ENCODE measurements at regions not wholly inside any gene's neighbourhood (a gene's known extent, or its start where the extent isn't known, plus 50 kb on each side); places are given as distances from the start of the nearest gene placed in this dataset.
A peak's percentile ranks its signal among the peaks of the same experiment; 100 is the strongest.

DNA sequence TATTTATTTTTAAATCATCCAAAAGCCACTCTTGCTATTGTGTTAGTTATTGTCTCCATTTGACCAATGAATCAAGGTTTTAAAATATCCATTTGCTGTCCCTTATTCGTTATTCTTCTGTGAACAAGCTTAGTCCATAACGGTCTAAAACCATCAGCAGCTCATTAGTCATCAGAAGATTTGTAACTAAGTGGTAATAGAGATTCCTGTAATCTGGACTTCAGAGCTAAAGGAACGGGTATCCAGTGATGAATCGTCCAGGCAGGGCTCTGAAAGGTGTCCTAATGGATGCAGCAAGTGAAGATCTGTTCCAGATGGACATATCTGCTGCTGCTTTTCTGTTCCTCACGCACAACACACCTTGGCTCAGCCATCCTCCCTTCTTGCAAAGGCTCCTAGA, 362.7 kb upstream of the CFAP20DC start:
- Histone ChIP-seq H3K27ac (ENCODE audit: low read length) (no peak overlapping the region), H3K27me3 (replicated peaks in 1 of 2; ENCODE audit: control insufficient read depth in 2 of 2, extremely low read depth in 1 of 2, insufficient read depth in 2 of 2, low read length in 1 of 2) (no peaks in the 10 kb centered on the region), H3K4me3 (ENCODE audit: control insufficient read depth in 1 of 2, extremely low read depth in 1 of 2, low read length in 1 of 2) (no peak overlapping the region), H3K4me1 (ENCODE audit: control insufficient read depth in 1 of 2, extremely low read depth in 1 of 2, insufficient read depth in 2 of 2, low read length in 2 of 2) (no peaks in the 10 kb centered on the region), H3K36me3 (ENCODE audit: control insufficient read depth in 2 of 2, extremely low read depth in 1 of 2, insufficient read depth in 1 of 2, low read length in 1 of 2) (no peaks in the 10 kb centered on the region), H3K9me3 (no peaks in the 10 kb centered on the region)
- Mint-ChIP-seq H3K4me1 (peaks cover 10 to 25% (median 15%) of the 10 kb centered on the region in 3 donors), H3K36me3 (no peaks in the 10 kb centered on the region), H3K4me3 (no peak overlapping the region), H3K27ac (no peak overlapping the region), H3K27me3 (no peaks in the 10 kb centered on the region), H3K9me3 (peaks cover 0 to 5% (median 0%) of the 10 kb centered on the region in 3 donors)
- DNase-seq (no peak), ATAC-seq (replicated peaks in 1 of 4) (no peak)
- WGBS (ENCODE audit: insufficient coverage), result 100% methylated on average over 1 of the region's 5 CpGs
- ChIA-PET CTCF (interaction anchor here (0.5 to 0.8 kb wide), 2 partner anchors 12 to 444 kb away, joined by 3 read pairs; no protein-coding TSS in a partner anchor), POLR2A (no interaction called here)

DNA sequence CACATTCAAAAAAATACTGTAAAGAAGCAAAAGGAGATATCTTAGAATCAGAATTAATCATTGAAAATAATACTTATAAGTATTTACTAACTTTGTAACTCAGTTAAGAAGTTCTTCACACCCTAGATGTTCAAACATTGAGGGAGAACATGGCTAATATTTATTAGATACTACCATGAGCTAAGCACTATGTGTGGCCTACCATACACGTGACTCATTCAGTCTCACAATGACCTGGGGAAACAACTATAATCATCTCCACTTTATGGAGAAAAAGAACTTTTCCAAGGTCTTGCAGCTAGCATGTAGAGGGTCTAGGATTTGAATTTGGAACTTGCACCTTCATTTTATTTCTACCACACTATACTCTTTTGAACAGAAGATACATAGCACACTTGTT, 361.9 kb upstream of the CFAP20DC start:
- CTCF ChIA-PET, result no interaction called here
- H3K4me1 ChIP-seq (ENCODE audit: control insufficient read depth in 1 of 2, extremely low read depth in 1 of 2, insufficient read depth in 2 of 2, low read length in 2 of 2), result no peaks in the 10 kb centered on the region
- Mint-ChIP-seq H3K27ac (no peak overlapping the region), H3K9me3 (peaks cover 0 to 5% (median 0%) of the 10 kb centered on the region in 3 donors), H3K4me3 (no peak overlapping the region), H3K36me3 (no peaks in the 10 kb centered on the region), H3K27me3 (no peaks in the 10 kb centered on the region), H3K4me1 (peaks cover 19 to 33% (median 23%) of the 10 kb centered on the region in 3 donors)
- no peaks in the 10 kb centered on the region for H3K27me3 ChIP-seq (replicated peaks in 1 of 2; ENCODE audit: control insufficient read depth in 2 of 2, extremely low read depth in 1 of 2, insufficient read depth in 2 of 2, low read length in 1 of 2)
- no peak overlapping the region for H3K4me3 ChIP-seq (ENCODE audit: control insufficient read depth in 1 of 2, extremely low read depth in 1 of 2, low read length in 1 of 2)
- no peaks in the 10 kb centered on the region for H3K36me3 ChIP-seq (ENCODE audit: control insufficient read depth in 2 of 2, extremely low read depth in 1 of 2, insufficient read depth in 1 of 2, low read length in 1 of 2)
- H3K27ac ChIP-seq (ENCODE audit: low read length), result no peak overlapping the region
- POLR2A ChIA-PET, result no interaction called here
- H3K9me3 ChIP-seq, result no peaks in the 10 kb centered on the region
- DNase-seq, result no peak
- no peak for ATAC-seq (replicated peaks in 1 of 4)
- no CpG with 5 or more reads among the region's 1 CpG for WGBS (ENCODE audit: insufficient coverage)

DNA sequence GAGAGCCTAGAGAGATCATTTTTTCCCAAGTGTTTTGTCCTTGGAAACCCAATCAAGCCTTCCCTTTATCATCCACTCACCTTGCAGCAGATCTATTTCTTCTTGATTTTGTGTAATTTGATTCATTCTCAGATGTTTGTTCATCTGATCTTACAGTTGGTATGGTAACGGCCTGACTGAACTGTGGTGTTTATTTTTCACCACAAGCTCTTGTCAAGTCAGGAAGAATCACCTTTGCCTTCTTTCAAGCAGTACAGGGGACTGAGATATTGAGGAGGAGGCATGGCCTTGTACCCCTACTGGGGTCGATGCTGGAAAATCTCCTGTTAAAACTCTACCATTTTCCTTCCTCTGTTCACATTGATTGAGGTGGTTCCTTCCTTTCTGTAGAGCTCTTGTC, 361.4 kb upstream of the CFAP20DC start:
- DNase-seq, result no peak

DNA sequence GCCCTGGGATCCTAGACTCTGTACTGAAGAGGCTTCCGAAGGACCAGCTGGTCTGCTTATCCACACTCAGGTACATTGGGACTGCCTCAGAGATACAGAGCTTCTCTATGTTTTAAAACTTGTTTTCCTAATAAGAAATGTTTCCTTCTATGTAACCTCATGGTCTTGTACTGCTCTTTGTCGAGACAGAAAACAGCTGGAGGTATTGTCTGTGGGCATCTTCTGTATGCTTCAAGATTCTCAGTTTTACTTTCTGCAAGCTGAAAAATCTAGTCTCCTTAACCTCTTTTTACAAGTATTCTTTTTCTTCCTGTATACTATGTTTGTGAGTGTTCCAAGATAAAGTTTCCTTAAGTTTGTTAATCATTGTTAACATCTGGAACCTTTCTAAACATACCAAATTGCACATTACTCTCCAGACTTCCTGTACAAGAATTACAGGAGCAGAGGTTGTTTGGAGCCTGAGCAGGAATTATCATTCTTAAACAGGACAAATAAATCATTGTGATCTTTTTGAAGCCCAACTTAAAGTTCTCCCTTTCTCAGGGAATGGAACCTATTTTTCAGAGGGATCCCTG, 358.3 kb upstream of the CFAP20DC start:
- Mint-ChIP-seq H3K27me3 (no peaks in the 10 kb centered on the region), H3K4me3 (no peak overlapping the region), H3K4me1 (peaks cover 19 to 35% (median 25%) of the 10 kb centered on the region in 3 donors), H3K9me3 (peaks cover 0 to 5% (median 0%) of the 10 kb centered on the region in 3 donors), H3K27ac (no peak overlapping the region), H3K36me3 (no peaks in the 10 kb centered on the region)
- WGBS (ENCODE audit: insufficient coverage), result no CpG with 5 or more reads among the region's 2 CpGs
- no peak overlapping the region for H3K4me3 ChIP-seq (ENCODE audit: control insufficient read depth in 1 of 2, extremely low read depth in 1 of 2, low read length in 1 of 2)
- no peaks in the 10 kb centered on the region for H3K36me3 ChIP-seq (ENCODE audit: control insufficient read depth in 2 of 2, extremely low read depth in 1 of 2, insufficient read depth in 1 of 2, low read length in 1 of 2)
- ChIA-PET POLR2A (no interaction called here), CTCF (no interaction called here)
- ATAC-seq (replicated peaks in 1 of 4), result no peak
- no peaks in the 10 kb centered on the region for H3K9me3 ChIP-seq
- no peak overlapping the region for H3K27ac ChIP-seq (ENCODE audit: low read length)
- no peaks in the 10 kb centered on the region for H3K4me1 ChIP-seq (ENCODE audit: control insufficient read depth in 1 of 2, extremely low read depth in 1 of 2, insufficient read depth in 2 of 2, low read length in 2 of 2)
- DNase-seq, result no peak
- H3K27me3 ChIP-seq (replicated peaks in 1 of 2; ENCODE audit: control insufficient read depth in 2 of 2, extremely low read depth in 1 of 2, insufficient read depth in 2 of 2, low read length in 1 of 2), result no peaks in the 10 kb centered on the region

More for the DNA sequence above, 361.4 kb upstream of the CFAP20DC start:
- Mint-ChIP-seq H3K9me3 (peaks cover 0 to 5% (median 0%) of the 10 kb centered on the region in 3 donors), H3K36me3 (no peaks in the 10 kb centered on the region), H3K27me3 (no peaks in the 10 kb centered on the region), H3K27ac (no peak overlapping the region), H3K4me3 (no peak overlapping the region), H3K4me1 (peaks cover 21 to 35% (median 25%) of the 10 kb centered on the region in 3 donors)
- no peak overlapping the region for H3K4me3 ChIP-seq (ENCODE audit: control insufficient read depth in 1 of 2, extremely low read depth in 1 of 2, low read length in 1 of 2)
- H3K27ac ChIP-seq (ENCODE audit: low read length), result no peak overlapping the region
- no peaks in the 10 kb centered on the region for H3K9me3 ChIP-seq
- no peaks in the 10 kb centered on the region for H3K4me1 ChIP-seq (ENCODE audit: control insufficient read depth in 1 of 2, extremely low read depth in 1 of 2, insufficient read depth in 2 of 2, low read length in 2 of 2)
- ChIA-PET CTCF (no interaction called here), POLR2A (no interaction called here)
- ATAC-seq (replicated peaks in 1 of 4), result peak in 1 of 4 experiments; percentile 53
- no peaks in the 10 kb centered on the region for H3K27me3 ChIP-seq (replicated peaks in 1 of 2; ENCODE audit: control insufficient read depth in 2 of 2, extremely low read depth in 1 of 2, insufficient read depth in 2 of 2, low read length in 1 of 2)
- no peaks in the 10 kb centered on the region for H3K36me3 ChIP-seq (ENCODE audit: control insufficient read depth in 2 of 2, extremely low read depth in 1 of 2, insufficient read depth in 1 of 2, low read length in 1 of 2)
- WGBS (ENCODE audit: insufficient coverage), result no CpG with 5 or more reads among the region's 2 CpGs

DNA sequence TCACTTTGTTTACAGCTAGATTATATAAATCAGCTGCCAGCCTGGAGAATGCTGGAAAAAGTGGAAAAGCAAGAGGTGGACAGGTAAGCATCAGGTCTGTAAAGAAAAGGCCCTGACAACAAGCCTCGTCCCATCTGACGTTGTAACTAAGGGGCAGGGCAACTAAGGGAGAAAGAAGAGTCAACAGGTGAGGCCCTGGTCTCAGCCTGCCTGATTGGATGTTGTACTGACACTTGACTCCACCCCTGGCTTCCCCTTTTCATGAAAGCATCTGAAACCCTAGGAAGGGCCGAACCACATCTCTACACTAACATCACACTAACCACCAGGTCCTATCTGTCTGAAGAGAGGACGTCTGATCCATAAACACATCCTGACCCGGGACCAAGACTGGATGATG, 357.6 kb upstream of the CFAP20DC start:
- ChIA-PET POLR2A (no interaction called here), CTCF (no interaction called here)
- no peak for ATAC-seq (replicated peaks in 1 of 4)
- DNase-seq, result no peak
- H3K36me3 Mint-ChIP-seq, result no peaks in the 10 kb centered on the region
- WGBS (ENCODE audit: insufficient coverage), result 100% methylated on average over 2 of the region's 5 CpGs
- Histone ChIP-seq H3K4me1 (ENCODE audit: control insufficient read depth in 1 of 2, extremely low read depth in 1 of 2, insufficient read depth in 2 of 2, low read length in 2 of 2) (no peaks in the 10 kb centered on the region), H3K27ac (ENCODE audit: low read length) (no peak overlapping the region), H3K4me3 (ENCODE audit: control insufficient read depth in 1 of 2, extremely low read depth in 1 of 2, low read length in 1 of 2) (no peak overlapping the region), H3K36me3 (ENCODE audit: control insufficient read depth in 2 of 2, extremely low read depth in 1 of 2, insufficient read depth in 1 of 2, low read length in 1 of 2) (no peaks in the 10 kb centered on the region), H3K9me3 (no peaks in the 10 kb centered on the region), H3K27me3 (replicated peaks in 1 of 2; ENCODE audit: control insufficient read depth in 2 of 2, extremely low read depth in 1 of 2, insufficient read depth in 2 of 2, low read length in 1 of 2) (no peaks in the 10 kb centered on the region)
- H3K4me1 Mint-ChIP-seq, result peaks cover 19 to 35% (median 25%) of the 10 kb centered on the region in 3 donors
- H3K9me3 Mint-ChIP-seq, result peaks cover 0 to 5% (median 0%) of the 10 kb centered on the region in 3 donors
- no peaks in the 10 kb centered on the region for H3K27me3 Mint-ChIP-seq
- peak overlapping the region in 1 of 2 donors; percentile 34 for H3K27ac Mint-ChIP-seq
- peak overlapping the region in 1 of 3 donors; percentile 21 for H3K4me3 Mint-ChIP-seq

DNA sequence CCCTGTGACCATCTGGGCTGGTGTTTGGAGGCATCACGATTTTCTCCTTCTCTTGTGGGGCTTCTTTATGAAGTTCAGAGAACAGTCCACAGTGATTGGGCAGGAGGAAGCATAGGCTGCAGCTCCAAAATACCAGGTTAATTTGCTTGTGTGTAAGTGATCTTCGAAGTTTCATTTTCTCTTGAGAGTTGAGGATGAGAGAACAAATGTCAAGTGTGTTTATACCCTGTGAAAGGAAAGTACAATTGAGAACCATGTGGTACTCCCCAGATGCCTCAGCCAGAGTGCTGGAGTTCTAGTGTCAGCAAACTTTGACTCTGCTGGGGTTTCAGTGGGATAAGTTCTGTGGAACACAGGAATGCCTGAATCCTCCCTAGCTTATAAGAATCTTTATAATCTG, 357.1 kb upstream of the CFAP20DC start:
- Histone ChIP-seq H3K4me1 (ENCODE audit: control insufficient read depth in 1 of 2, extremely low read depth in 1 of 2, insufficient read depth in 2 of 2, low read length in 2 of 2) (no peaks in the 10 kb centered on the region), H3K36me3 (ENCODE audit: control insufficient read depth in 2 of 2, extremely low read depth in 1 of 2, insufficient read depth in 1 of 2, low read length in 1 of 2) (no peaks in the 10 kb centered on the region), H3K27me3 (replicated peaks in 1 of 2; ENCODE audit: control insufficient read depth in 2 of 2, extremely low read depth in 1 of 2, insufficient read depth in 2 of 2, low read length in 1 of 2) (no peaks in the 10 kb centered on the region), H3K4me3 (ENCODE audit: control insufficient read depth in 1 of 2, extremely low read depth in 1 of 2, low read length in 1 of 2) (no peak overlapping the region), H3K27ac (ENCODE audit: low read length) (no peak overlapping the region), H3K9me3 (no peaks in the 10 kb centered on the region)
- peak overlapping the region in 1 of 3 donors; percentile 21 for H3K4me3 Mint-ChIP-seq
- DNase-seq, result no peak
- H3K27ac Mint-ChIP-seq, result peak overlapping the region in 1 of 2 donors; percentile 34
- no peaks in the 10 kb centered on the region for H3K36me3 Mint-ChIP-seq
- ChIA-PET CTCF (interaction anchor here in 1 of 2 donors (0.9 kb wide), 1 partner anchor 17 kb away, joined by 3 read pairs; no protein-coding TSS in a partner anchor), POLR2A (no interaction called here)
- peak in 1 of 4 experiments; percentile 35 for ATAC-seq (replicated peaks in 1 of 4)
- peaks cover 19 to 35% (median 25%) of the 10 kb centered on the region in 3 donors for H3K4me1 Mint-ChIP-seq
- H3K9me3 Mint-ChIP-seq, result peaks cover 0 to 5% (median 0%) of the 10 kb centered on the region in 3 donors
- H3K27me3 Mint-ChIP-seq, result no peaks in the 10 kb centered on the region
- 60% methylated on average over 1 of the region's 2 CpGs for WGBS (ENCODE audit: insufficient coverage)
